SKM-1 (cell line): ENCODE measurements at regions not wholly inside any gene's neighbourhood (a gene's known extent, or its start where the extent isn't known, plus 50 kb on each side); places are given as distances from the start of the nearest gene placed in this dataset.
"Not testable (repeated sequence)": the region's sequence is repeated elsewhere in the genome, so short reads cannot be mapped to it uniquely, and the experiment has no call there.

ENCODE experiments used
- DNase-seq: peaks from one replicate; lab custom pipeline; 2025; ENCODE audit not compliant: unreplicated experiment; lab: John Stamatoyannopoulos, UW

DNA sequence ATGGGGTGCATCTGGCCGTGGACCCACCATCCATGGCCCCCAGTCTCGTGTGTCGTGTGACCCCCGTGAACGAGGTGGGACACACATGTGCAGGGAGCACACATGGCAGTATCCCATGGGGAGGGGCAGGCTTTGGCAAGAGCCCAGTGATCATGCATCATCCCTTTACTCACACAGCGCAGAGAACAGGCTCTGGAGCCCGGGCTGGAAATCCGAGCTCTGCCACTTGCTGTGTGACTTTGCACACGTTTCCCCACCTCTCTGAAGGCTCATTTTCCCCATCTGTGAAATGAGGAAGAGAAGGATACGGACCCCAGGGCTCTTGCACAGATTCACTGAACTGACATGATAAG lies 119.9 kb downstream of the PHETA1 start:
- no peak for DNase-seq

DNA sequence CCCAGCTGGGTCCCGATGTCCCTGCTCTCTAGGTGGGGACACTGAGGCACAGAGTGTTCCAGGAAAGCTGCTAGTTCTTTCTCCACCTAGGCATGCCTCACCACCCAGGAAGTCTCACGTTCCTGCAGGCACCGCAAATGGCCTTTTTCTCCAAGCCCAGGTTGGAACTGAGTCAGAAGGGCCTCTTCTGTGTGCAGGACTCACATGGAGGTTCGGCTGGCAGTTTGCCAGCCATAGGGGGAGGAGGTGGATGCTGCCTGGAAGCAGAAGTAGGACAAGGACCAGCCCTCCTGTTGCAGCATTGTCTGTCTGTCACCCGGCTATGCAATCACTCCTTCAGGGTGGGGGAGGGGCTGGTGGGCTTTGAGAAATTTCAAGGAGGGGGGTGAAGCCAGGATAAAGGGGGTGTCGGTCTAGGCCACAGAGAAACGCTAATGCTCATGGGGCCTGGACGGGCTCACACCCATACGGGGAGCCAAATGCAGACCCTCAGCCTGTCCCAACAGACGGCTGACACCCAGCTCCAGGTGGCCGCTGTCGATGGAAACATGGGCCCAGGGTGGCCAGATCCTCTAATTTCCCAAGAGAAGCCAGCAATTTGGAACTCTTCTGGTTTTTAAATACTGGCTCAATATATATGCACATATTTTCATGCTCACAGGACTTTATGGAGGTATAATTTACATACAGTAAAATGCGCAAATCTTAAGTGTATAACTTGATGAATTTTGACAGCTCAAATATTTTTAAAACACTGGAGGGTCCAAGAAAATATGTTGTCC lies 120.5 kb downstream of the PHETA1 start:
- peak; percentile 64 for DNase-seq

DNA sequence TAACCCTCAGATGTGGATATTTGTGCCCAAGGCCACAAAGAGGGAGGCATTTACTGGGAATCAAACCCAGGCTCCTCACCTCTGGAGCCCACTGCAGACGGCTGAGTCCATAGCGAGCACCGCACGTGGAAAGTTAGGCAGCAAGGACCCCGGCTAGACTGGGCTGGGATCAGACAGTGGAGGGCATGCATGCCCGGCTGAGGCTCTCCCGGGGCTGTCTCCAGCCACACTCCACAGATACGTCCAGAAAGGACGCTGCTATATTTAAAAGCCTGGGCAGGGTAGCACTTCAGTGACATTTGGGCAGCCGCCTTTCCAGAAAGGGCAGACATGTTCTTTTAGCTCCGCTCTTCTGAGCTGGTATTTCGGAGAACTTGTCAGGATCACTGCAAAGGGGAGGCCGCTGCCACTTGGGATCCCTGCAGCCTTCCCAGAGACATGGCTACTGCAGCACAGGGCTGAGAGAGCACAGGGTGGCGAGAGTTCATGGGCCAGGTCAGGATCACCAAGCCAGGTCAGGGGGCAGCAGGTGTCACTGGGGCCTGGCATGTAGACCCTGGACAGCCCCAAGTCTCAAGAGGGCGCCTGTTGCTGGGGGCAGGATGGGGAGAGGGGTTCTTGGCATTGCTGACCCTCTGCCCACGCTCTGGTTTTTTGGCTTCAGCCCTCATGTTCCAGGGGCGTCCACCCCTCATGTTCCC lies 121.7 kb downstream of the PHETA1 start:
- DNase-seq: no peak

DNA sequence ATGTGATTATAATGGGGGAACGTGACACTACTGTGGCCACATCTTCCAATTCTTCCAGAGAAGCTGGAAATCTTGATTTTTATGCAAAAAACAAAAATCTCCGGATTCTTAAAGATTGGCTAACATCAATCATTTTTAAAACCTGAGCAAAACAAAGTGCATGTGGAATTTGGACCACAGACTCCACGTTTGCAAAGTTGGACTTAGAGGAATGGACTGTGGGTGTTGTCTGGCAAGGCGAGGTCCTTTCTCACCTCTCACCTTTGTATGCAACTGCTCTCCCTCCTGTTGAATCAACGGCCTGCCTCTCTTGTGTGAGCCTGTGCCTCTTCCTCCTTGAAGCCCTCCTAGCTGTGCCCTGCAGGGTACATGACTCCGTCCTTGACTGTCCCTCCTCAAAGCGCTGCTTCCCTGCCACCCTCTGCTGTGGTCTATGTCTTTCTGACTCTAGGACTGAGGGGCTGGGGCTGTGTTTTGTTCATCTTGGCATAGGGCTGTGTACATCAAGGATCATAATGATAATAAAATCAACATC lies 122.4 kb downstream of the PHETA1 start:
- DNase-seq: no peak

DNA sequence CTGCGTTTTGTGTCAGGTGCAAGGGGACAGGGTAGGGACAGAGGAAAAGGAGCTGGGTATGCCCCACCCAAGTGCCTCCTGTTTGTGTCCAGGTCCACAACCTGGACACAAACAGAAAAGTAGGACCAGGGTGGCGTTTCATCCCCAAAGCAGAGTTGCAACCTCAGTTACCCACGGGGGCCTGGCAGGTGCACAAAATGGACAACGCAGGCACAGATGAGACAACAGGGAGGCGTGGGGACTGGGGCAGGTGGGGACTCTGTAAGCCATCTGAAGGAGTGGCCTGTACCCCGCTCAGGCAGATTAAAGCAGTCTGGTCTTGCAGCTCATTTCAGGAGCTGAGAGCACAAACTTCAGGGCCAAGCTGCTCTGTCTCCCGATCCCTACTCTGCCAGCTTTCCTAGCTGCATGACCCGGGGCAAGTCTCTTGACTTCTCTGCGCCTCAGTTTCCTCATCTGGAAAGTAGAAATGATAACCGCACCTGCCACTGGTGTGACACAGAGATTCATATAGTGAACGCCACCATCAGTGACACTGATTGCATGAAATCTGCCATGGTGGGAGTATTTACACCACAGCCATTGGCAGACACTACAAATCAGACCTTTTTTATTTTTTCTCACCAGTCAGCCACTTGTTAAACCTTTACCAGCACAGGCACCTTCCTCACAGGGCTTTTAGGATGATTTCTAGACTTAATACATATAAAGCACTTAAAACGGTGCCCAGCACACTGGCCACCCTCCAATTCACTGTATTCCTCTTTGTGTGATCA lies 123.0 kb downstream of the PHETA1 start:
- no peak for DNase-seq

DNA sequence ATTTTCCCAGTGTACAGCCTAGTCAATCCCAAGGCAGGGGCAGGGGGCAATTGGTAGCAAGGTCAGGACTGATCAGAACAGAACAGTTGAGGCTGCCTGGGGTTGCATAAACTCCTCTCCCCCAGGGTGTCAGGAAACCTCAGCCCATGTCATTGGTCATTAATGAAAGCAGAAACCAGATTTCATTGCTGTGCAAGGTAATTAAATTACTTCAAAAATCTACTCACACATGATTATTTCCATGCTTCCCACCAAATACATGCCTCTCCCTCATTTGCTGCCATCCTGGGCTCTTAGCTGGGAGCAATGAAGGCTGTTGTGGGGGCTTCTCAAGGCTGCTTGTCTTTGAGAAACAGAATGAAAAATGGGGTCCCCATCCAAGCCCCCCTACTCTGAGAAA lies 124.2 kb downstream of the PHETA1 start:
- no peak for DNase-seq

DNA sequence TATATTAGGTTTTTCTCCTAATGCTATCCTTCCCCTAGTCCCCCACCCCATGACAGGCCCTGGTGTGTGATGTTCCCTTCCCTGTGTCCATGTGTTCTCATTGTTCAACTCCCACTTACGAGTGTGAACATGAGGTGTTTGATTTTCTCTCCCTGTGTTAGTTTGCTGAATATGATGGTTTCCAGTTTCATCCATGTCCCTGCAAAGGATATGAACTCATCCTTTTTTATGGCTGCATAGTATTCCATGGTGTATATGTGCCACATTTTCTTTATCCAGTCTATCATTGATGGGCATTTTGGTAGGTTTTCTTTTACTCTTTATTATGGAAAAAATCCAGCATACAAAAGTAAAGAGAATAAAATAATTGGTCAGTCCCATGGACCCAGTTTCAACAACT lies 126.1 kb downstream of the PHETA1 start:
- DNase-seq: not testable (repeated sequence)

DNA sequence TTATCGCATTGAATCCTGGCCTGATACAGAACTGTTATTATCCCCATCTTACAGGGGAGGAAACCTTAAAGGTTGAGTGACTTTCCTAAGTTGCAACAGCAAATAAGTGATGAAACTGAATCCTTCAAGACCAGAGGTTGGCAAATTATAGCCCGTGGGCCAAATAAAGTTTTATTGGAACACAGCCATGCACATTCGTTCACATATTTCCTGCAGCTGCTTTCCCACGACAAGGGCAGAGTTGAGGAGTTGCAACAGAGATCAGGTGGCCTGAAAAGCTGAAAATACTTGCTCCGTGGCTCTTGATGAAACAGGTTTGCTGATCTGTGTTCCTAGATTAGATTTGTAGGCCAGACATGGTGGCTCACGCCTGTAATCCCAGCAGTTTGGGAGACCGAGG lies 126.7 kb downstream of the PHETA1 start:
- DNase-seq: no peak

DNA sequence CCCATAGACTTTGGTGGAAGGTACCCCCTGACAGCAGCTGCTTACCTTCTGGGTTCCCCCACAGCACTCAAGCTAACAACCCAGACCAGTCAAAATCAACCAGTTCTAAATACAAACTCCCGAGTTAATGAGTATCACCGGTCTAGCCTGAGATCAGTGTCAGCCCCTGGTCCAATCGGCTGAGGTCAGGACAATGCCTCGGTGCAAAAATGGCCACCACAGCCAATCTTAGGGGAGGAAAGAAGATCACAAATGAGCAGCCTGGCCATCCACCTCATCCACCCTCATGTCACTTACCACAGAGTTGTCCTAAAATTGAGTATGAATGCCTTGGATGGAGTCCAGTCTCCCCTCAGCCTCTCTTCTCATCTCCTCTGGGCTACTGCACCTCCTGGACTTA lies 128.5 kb downstream of the PHETA1 start:
- no peak for DNase-seq

DNA sequence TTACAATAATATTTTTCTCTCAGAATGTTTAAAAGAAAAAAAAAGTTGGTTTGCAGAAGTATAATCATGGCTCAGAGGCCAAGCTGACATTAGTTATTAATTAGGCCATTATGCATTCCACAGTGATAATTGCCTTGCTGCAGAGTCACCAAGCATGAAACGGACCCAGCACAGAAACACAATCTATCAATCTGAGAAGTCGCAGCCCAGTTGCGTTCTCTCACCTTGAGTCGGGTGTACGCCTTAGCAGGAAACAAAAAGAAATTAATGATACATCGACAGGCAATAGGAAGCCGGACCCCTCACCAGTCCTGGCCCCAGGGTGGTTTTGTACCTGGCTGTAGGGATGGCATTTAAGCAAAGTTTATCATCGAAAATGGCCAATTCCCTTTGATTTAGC lies 129.7 kb downstream of the PHETA1 start:
- DNase-seq: no peak

DNA sequence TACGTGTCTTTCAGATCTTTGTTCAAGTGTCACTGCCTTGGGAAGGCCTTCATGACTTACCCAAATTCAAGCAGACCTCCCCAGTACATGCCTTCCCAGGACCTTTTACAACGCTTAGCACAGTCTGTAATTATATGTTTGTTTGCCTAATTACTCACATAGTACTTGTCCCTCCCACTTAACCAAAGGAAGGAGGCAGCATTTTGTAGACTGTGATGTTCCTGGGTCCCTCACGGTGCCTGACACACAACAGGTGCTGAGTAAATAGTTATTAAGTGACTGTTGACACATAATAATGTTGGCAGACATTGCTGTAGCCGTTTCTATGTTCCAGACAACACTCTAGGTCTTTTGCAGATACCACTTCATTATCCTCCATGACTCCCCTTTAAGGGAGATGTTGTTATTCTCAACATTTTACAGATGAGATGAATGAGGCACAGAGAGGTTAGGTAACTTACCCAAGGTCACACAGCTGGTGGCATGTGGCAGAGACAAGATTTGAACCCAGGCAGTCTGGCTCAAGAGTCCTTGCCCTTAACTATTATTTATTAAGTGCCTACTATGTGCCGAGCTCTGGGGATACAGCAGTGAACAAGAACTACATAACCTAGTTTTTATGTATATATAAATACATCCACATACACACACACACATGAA lies 130.7 kb downstream of the PHETA1 start:
- DNase-seq: no peak

DNA sequence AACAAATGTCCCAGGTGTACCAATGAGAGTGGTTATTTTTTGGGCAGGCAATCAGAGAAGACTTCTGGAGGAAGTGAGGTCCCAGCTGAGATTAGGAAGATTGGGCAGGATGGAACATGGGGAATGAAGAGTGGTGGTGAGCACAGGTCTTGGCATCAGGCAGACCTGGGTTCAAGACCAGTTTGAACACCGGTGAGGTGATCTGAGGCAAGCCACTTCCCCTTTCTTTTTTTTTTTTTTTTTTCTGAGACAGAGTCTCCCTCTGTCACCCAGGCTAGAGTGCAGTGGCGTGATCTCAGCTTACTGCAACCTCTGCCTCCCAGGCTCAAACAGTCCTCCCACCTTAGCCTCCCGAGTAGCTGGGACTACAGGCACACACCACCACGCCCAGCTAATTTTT lies 134.4 kb downstream of the PHETA1 start:
- not testable (repeated sequence) for DNase-seq

DNA sequence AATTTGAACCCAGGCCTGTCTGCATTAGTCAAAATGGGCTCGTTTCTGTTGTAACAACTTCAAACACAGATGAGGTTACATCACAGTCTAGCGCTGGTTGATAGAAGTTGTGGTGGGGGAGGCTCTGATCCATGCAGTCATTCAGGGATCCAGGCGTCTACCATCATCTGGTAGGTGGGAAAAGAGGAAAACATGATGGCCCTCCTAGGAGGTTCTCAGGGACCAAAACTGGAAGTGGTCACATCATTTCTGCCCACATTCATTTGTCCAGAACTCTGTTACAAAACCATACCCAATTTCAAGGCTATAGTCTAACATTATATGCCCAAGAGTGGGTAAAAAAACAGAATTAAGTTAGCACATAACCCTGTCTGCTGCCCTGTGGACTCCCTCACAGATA lies 135.1 kb downstream of the PHETA1 start:
- no peak for DNase-seq

DNA sequence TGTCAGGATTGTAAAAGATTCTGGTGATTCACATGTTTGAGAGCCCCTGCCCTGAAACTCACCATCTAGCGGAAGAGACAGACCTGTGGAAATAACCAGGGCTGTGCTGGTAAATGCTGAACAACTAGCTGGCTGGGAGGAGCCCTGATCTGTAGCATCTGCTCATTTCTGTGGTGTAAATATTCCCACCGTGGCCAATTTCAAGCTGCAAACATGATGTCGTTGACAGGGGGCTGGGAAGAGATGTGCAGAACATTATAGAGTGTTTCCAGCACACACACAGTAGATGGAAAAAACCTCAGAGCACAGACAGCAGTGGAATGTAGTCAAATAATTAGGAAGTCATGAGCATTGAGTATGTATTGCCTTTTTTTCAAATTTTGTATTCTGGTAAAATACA lies 138.2 kb downstream of the PHETA1 start:
- no peak for DNase-seq

DNA sequence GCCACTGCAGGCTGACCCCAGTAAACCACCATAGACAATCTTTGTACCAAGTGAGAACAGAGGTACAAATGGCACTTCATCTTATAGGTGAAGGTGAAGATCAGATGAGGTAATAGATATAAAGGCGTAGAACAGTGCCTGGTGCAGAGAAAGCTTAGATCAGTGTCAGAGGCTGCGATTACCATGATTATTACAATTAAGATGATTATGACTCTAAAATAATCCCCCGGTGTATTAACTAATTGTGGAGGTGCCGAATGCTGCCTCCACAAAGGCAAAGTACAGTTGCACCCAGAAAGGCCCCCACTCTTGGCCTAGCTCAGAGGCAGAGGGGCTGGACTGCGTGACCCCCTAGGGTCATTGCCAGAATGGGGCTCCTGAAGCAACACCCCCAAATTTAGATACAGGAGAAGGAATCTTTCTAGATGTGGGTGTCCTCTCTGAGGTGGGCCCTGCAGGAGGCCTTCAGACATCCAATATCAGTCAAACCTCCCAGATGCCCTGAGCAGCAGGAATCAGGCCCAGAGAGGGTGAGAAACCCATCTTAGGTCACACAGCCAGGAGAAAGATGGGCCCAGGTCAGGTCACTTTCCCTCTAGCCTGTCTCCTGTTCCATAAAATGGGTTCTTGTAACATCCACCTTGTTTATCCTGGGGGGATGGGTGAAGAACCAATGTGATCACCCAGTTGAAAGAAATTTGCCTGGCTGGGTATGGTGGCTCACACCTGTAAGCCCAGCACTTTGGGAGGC lies 139.8 kb downstream of the PHETA1 start:
- DNase-seq: no peak

DNA sequence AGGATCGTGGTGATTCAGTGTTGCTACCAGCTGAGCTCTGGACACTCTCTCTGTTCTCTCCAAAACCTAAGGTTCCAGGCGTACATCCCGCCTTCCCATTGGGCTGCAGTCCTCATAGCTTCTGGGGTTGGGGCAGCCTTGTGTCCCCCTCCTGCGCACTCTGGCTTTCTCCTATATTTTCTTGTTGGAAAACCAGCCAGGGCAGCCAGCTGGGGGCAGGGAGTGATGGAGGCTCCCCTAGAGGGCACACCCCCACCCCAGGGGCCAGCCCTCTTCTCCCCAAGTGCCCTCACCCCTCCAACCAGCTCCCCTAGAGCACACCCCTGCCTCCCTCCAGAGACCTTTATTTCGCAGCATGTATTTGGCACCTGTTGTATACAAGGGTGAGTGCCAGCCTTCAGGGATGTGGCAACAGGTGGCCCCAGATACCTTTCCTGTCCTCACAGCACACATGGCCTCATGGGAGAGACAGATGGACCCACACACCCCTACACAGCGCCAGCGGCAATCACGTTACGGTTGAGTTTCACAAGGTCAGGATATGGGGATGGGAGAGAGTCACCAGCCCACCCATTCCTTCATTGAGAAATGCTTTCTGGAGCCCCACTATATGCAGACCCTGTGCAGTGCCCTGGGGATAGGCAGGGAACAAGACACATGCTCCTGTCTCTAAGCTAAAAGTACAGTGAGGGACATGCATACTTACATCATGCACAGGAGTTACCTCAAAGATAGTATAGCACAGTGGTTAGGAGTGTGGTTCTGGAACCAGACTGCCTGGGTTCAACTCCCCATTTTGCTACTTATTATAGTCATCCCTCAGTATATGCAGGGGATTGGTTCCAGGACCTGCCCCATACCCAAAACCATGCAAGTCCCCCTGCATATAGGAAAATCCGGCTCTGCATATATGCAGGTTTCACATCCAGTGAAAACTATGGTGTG lies 141.1 kb downstream of the PHETA1 start:
- no peak for DNase-seq

DNA sequence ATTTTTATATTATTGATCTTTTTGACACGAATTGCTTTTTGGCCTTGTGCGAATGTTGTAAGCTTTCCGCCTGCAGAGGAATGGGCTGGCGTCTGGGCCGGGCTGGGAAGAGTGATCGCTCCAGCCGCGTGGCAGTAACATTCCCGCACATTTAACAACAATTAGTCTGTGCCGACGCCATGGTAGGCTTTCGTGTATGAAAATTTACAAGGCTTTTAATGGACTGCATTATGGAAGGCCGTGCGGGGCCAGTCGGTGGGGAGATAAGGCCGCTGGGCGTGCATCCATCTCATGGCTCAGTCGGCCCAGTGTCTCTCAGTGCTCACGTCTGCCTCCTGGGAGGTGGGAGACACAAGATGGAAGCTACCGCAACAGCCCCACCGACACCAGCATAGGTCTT lies 142.2 kb downstream of the PHETA1 start:
- DNase-seq: no peak

DNA sequence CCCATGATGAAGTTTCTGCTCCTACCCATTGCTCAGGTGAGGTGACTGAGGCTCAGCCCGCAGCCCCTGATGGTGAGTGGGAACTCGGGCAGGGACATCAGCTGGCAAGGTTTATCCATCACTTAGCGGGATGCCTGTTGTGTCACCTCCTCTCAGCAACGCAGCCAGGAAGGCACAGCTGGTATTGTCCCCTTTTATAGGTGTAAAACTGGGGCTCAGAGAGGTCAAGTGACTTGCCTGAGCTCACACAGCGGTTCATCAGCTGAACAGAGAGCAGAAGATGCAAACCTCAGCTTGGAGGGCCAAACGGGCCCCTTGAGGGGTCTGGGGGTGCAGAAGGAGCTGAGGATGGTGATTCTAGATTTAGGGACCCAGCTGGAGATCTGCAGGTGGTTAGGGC lies 143.6 kb downstream of the PHETA1 start:
- DNase-seq: no peak
